Stimulated activated naive CD8-positive, alpha-beta T cell treated with anti-CD3 and anti-CD28 coated beads, Interleukin-15, amount 100 ng/mL, for 72 hours (primary cell): ENCODE measurements at regions not wholly inside any gene's neighbourhood (a gene's known extent, or its start where the extent isn't known, plus 50 kb on each side); places are given as distances from the start of the nearest gene placed in this dataset.

Source experiments
- ATAC-seq: fragments of 150-1000 bp; cut with Tn5 transposase; 2 replicates; pipeline ENCODE4 v1.10.0; 2021; ENCODE audit warnings: mild to moderate bottlenecking, moderate library complexity
- DNase-seq, 2 donors: peaks; one replicate each; pipeline ENCODE4 v3.0.0; 2021 to 2022
- H3K27ac Mint-ChIP-seq, 2 donors: one replicate each; pipeline ENCODE4 v1.8.0; 2022; ENCODE audit warnings: mild to moderate bottlenecking in 2 of 2, mixed read lengths in 2 of 2, moderate library complexity in 2 of 2
- H3K27me3 Mint-ChIP-seq: one replicate; pipeline ENCODE4 v1.8.0; 2022; ENCODE audit warnings: mixed read lengths
- H3K4me1 Mint-ChIP-seq: one replicate; pipeline ENCODE4 v1.8.0; 2022; ENCODE audit warnings: mild to moderate bottlenecking, mixed read lengths
- H3K4me3 Mint-ChIP-seq, 2 donors: one replicate each; pipeline ENCODE4 v1.8.0; 2022; ENCODE audit warnings: mild to moderate bottlenecking in 2 of 2, mixed read lengths in 2 of 2, moderate library complexity in 1 of 2
- H3K9me3 Mint-ChIP-seq, 2 donors: one replicate each; pipeline ENCODE4 v1.8.0; 2022; ENCODE audit warnings: mixed read lengths in 2 of 2

DNA sequence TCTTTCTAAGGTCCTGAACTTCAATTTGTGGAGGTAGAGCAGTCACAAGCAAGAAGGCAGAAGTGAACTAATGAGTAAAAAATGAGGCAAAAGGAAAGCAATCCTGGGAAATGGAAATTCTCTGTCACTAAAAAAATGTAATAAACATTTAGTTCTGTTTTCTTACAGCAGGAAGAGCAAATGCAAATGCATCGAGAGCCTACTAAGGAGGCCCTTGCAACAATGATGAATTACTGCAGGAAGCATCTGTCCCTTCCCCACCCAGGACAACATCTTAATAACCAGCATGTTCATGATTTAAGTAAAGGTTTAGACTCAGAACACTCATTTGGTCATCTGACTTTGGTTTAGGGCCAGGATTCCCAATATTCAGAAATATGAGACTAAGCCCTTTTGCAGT is 341.4 kb upstream of the NOCT start:
- ATAC-seq (no peak), DNase-seq (no peak)
- H3K4me1 Mint-ChIP-seq = no peaks in the 10 kb centered on the region
- H3K9me3 Mint-ChIP-seq = no peaks in the 10 kb centered on the region
- no peaks in the 10 kb centered on the region for H3K27me3 Mint-ChIP-seq
- no peak overlapping the region for H3K4me3 Mint-ChIP-seq
- no peak overlapping the region for H3K27ac Mint-ChIP-seq

DNA sequence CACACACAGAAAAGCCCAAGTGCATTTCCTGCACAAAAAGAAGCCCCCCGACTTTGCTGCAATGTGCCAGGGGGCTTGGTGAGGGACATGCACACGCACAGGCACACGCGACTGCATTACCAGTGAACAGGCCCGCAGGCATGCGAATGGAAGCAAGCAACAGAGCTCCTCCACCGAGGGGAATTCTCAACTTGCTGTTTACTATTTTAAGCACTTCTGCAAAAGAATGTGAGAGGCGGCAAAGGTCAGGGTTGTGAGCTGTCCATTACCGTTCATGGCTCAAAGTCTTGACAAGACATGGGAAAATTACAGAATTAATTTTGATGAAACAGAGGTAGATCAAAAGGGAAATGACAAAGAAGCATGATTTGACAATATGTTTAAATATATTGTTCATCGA is 342.5 kb upstream of the NOCT start:
- DNase-seq (no peak), ATAC-seq (no peak)
- H3K4me1 Mint-ChIP-seq = no peaks in the 10 kb centered on the region
- no peak overlapping the region for H3K4me3 Mint-ChIP-seq
- no peak overlapping the region for H3K27ac Mint-ChIP-seq
- H3K9me3 Mint-ChIP-seq = no peaks in the 10 kb centered on the region
- no peaks in the 10 kb centered on the region for H3K27me3 Mint-ChIP-seq

DNA sequence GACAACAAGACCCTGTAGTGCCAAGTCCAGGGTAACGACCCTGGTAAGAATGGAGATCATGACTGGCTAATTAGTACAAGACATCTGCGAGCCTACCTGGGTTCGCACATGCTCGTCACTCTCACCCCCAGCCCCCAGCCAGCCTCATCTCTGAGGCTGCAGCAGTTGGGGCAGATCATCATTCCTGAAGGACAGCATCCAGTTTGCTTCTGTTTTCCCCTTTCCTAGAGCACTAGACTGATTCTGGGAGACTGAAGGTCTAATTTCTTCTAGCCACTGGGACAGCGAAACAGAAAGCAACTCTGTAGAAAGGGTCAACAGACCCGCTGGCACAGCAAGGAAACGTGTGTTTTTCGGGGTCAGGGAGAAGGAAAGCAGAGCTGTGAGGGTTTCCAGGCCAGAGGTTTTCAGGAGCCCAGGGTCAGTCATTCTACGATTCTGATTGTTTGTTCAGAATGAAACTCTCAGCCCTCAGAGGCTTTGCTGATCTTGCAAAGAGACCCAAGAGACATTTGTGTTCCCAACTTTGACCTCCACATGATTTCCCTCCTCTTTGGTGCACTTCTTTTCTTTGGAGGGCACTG is 343.1 kb upstream of the NOCT start:
- no peak for ATAC-seq

DNA sequence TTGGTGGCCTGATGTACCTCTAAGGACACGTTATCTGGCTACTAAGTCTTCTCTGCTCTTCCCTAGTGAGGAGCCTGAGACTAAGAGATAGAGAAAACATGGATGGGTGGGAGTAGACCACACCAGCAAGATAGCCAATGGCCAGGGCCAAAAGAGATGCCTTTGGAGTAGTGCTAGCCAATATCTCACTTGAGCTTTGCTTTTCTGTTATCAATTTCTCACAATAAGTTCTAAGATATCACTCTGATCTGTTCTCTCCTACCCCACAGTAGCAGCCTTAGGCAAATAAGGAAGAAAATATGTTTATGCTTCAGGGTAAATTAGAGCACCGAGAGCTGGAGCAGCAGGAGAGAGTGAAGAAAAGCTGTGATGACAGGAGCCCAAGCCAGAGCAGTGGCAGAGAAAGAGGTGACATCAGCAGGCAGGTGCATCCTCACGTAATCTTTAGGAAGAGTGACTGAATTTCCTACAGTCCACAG is 343.9 kb upstream of the NOCT start:
- DNase-seq (no peak), ATAC-seq (no peak)
- Mint-ChIP-seq H3K27ac (no peak overlapping the region), H3K27me3 (no peaks in the 10 kb centered on the region), H3K4me1 (no peaks in the 10 kb centered on the region), H3K9me3 (no peaks in the 10 kb centered on the region), H3K4me3 (no peak overlapping the region)

More for the DNA sequence above, 343.1 kb upstream of the NOCT start:
- no peak for DNase-seq
- H3K27ac Mint-ChIP-seq = no peak overlapping the region
- H3K4me1 Mint-ChIP-seq = no peaks in the 10 kb centered on the region
- H3K9me3 Mint-ChIP-seq = no peaks in the 10 kb centered on the region
- no peak overlapping the region for H3K4me3 Mint-ChIP-seq
- no peaks in the 10 kb centered on the region for H3K27me3 Mint-ChIP-seq

DNA sequence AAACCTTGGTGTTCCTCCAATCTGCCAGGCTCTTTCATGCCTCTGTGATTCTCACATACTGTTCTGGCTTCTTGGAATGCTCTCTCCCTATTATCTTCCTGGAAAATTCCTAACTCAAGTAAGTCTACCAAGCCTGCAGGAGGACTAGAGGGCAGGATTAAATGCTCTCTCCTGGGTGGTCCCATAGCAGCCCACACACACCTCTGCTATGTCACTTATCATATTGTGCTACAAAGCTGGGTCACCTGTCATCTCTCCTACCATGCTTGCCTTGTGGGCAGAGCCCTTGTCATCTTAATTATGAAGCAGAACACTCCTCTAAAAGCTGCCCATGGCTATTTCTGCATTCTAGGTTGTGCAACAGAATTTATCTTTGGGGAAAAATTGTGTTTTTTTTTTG is 344.5 kb upstream of the NOCT start:
- DNase-seq (no peak), ATAC-seq (peak; percentile 33)
- Mint-ChIP-seq H3K4me1 (no peaks in the 10 kb centered on the region), H3K27me3 (no peaks in the 10 kb centered on the region), H3K4me3 (no peak overlapping the region), H3K27ac (no peak overlapping the region), H3K9me3 (no peaks in the 10 kb centered on the region)

DNA sequence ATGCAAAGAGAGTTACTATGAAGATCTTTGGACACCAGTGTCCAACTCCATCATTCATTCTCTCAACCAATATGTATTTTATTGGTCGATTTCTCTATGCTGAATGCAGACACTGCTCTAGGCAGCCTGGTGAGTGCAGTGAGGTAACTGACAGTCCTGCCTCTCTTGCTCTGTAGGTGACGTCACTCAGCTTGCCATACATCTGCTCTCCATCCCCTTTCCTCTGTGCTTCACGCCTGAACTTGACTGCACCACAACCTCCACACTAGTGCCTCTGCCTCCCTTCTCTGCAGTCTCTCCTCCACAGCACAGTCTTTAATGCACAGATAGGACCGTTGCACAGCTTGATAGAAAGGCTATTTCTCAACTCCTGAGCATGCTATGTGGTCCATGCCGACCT is 344.9 kb upstream of the NOCT start:
- Mint-ChIP-seq H3K4me3 (no peak overlapping the region), H3K4me1 (no peaks in the 10 kb centered on the region), H3K9me3 (no peaks in the 10 kb centered on the region), H3K27me3 (no peaks in the 10 kb centered on the region), H3K27ac (no peak overlapping the region)
- DNase-seq (no peak), ATAC-seq (peak; percentile 26)

DNA sequence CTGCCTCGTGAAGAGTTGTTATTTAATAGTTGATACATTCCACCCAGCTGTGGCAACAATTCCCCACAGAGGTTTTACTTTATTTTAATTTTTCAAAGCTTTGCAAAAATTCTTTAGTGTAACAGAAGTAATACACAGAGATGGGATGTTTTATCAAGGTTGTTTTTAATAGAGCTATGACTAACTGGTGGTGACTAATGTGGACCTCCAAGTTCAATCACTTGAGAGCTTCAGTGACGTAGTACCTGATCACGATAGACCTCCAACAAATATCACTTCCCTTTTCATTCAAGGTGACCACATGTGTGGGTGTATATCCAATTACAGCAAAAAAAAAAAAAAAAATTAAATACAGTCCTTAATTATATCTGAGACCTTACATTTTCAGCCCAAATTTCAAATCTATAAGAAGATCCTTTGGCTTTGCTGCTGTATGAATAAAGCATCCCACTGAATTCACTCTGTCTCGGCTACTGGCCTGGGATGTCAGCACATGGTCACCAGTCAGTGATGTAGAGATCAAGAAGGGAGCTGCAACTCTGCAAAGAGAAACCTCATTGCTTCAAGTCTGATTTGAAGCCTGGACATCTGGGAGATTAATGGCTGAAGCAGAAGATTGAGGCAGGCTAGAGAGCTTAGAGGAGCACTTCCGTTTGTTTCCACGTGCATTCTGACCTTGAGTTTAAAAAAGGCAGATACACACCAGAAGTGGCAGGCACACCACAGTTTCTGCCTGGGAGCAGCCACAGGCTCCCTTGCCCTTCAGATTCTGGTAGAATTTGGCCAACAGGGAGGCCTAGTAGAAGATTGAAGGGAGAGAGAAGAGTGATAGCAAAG is 345.9 kb upstream of the NOCT start:
- DNase-seq = no peak
- Mint-ChIP-seq H3K4me1 (no peaks in the 10 kb centered on the region), H3K9me3 (no peaks in the 10 kb centered on the region), H3K4me3 (no peak overlapping the region), H3K27me3 (no peaks in the 10 kb centered on the region), H3K27ac (no peak overlapping the region)
- no peak for ATAC-seq

DNA sequence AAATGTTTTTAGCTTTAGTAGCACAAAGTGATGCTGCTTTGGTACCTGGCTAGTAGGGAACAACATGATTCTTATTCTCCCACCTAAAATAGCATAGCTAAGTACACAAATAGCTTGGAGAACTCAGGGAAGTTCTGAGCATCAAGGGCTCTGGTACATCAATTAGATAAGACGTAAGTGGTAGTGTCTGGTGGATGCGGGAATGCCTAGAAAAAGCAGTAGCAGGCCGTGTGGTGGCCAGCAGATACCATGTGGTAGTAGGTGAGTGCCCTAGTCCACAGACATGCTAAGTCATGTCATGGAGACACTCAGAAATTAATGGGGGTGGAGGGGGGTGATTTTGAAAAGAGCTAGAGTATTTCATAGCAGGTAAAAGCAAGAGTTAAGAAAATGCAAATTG is 347.3 kb upstream of the NOCT start:
- H3K4me3 Mint-ChIP-seq = no peak overlapping the region
- no peak for ATAC-seq
- no peaks in the 10 kb centered on the region for H3K9me3 Mint-ChIP-seq
- no peaks in the 10 kb centered on the region for H3K27me3 Mint-ChIP-seq
- no peak for DNase-seq
- no peaks in the 10 kb centered on the region for H3K4me1 Mint-ChIP-seq
- no peak overlapping the region for H3K27ac Mint-ChIP-seq

DNA sequence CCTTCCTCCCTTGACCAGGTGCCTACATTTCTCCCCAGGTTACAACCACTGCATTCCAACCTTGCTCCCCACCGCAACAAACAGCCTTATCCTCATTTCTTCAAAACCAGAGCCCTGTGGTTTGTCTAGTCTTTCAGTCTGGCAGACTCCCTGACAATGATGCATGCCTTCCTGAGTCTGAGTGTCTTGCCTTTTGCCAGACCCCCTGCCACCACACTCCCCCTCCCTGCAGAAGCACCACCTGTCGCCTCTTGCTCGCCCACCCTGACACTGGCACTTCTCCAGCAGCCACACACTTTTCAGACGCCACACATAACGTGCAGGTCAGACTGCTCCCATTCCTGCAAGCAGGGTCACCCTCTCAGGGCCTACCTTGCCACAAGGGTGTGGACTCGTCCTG is 349.2 kb upstream of the NOCT start:
- no peaks in the 10 kb centered on the region for H3K27me3 Mint-ChIP-seq
- H3K9me3 Mint-ChIP-seq = no peaks in the 10 kb centered on the region
- ATAC-seq (no peak), DNase-seq (no peak)
- H3K4me3 Mint-ChIP-seq = no peak overlapping the region
- H3K4me1 Mint-ChIP-seq = no peaks in the 10 kb centered on the region
- no peak overlapping the region for H3K27ac Mint-ChIP-seq

DNA sequence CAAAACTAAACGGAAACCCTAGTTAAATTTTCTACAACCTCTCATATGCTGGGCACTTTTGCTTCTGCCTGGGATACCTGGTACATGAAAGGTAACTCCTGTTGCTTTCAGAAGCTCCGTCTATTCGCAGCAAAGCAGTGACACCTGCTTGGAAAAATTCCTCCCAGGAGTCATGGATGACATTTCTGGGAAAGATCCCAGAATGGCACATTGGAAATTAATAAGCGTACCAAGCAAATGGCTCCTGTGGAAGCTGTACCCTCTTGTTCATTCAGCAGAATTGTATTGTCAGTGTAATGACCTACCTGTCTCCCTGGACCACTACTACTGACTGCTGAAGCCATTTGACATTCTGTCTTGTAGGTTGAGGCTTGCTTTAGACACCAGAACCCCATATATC is 349.7 kb upstream of the NOCT start:
- no peaks in the 10 kb centered on the region for H3K27me3 Mint-ChIP-seq
- H3K27ac Mint-ChIP-seq = no peak overlapping the region
- H3K9me3 Mint-ChIP-seq = no peaks in the 10 kb centered on the region
- H3K4me1 Mint-ChIP-seq = no peaks in the 10 kb centered on the region
- no peak overlapping the region for H3K4me3 Mint-ChIP-seq
- no peak for DNase-seq
- ATAC-seq = no peak

DNA sequence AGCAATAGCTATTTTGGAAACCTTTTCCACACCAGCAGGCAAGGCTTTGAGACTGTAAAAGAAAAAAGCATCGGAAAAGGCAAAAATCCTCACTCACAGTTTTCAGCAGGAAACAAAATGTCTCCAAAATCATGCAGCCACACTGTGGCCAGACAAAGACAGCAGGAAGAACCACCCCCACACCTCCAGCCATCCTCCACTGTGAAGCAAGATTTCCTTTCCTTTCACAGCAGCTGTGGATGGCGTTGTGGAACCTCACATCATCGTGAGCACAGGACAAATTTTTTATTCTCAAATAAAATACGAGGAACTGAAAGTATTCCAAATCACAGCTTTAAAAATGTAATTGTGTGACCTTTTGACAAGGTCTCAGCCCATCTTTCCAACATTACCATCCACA is 351.7 kb upstream of the NOCT start:
- H3K4me3 Mint-ChIP-seq = no peak overlapping the region
- H3K27me3 Mint-ChIP-seq = peaks cover 7% of the 10 kb centered on the region
- no peak overlapping the region for H3K27ac Mint-ChIP-seq
- DNase-seq = no peak
- no peaks in the 10 kb centered on the region for H3K4me1 Mint-ChIP-seq
- no peaks in the 10 kb centered on the region for H3K9me3 Mint-ChIP-seq
- no peak for ATAC-seq

DNA sequence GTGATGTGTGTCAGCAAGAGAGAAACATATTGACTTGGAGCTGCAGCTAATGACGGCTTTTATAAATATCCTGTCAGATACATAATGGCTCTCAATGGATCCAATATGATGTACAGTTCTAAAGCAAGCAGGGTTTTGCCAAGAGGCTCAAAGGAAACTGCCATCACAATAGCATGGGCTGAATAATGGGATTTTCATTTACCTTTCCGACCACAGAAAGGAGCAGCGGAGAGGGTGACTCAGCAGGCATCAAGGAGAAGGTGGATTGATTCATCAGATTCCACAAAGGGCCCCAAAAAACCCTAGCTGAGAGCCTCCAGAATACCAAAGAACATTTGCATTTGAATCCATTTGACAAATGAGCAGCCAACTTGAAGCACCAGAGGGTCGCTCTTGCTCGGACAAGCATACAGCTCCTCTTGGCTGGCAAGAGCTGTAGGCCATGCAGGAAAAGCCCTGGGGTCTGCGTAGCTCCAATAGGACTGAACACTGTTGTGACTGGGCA is 355.7 kb upstream of the NOCT start:
- Mint-ChIP-seq H3K4me1 (no peaks in the 10 kb centered on the region), H3K27me3 (peaks cover 15% of the 10 kb centered on the region)

DNA sequence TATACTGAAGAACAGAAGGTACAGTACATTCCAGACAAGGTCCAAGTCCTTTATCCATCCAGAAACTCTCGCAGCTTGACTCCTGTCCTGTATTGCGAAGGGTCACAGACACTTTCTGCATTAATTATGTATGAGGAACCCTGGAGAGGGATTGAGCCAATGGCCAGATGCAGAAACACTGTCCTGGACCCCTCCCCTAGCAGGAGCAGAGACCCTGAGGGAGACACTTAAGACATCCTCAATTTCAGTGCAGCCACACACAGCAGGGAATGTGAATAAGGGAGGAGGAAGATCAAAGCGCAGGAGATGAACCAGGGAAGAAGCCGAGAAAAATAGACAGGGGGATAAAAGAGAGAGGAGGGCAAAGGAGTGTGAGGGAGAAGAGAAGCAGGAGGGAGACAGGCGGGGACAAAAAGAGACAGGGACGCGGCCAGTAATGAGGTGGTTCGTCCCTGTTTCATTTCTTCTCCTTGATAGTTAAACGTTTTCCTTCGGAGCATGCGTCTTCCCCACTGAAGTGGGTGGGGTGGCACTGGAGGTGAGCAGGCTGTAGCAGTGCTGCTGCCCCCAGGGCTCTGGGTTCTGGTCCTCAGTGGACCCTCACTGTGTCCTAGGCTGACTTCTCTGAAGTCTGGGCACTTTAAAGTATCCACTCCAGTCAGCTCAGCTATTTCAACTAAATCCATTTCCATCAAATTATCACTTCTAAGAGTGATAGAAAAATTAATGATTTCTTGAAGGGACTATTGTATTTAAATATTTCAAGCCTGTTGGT is 356.4 kb upstream of the NOCT start:
- DNase-seq (no peak), ATAC-seq (no peak)
- Mint-ChIP-seq H3K27me3 (peaks cover 15% of the 10 kb centered on the region), H3K4me1 (no peaks in the 10 kb centered on the region), H3K4me3 (no peak overlapping the region), H3K27ac (no peak overlapping the region), H3K9me3 (peaks cover 0 to 4% of the 10 kb centered on the region in 2 donors)

More for the DNA sequence above, 355.7 kb upstream of the NOCT start:
- DNase-seq = no peak
- Mint-ChIP-seq H3K27ac (no peak overlapping the region), H3K4me3 (no peak overlapping the region), H3K9me3 (peaks cover 0 to 4% of the 10 kb centered on the region in 2 donors)
- ATAC-seq = no peak

DNA sequence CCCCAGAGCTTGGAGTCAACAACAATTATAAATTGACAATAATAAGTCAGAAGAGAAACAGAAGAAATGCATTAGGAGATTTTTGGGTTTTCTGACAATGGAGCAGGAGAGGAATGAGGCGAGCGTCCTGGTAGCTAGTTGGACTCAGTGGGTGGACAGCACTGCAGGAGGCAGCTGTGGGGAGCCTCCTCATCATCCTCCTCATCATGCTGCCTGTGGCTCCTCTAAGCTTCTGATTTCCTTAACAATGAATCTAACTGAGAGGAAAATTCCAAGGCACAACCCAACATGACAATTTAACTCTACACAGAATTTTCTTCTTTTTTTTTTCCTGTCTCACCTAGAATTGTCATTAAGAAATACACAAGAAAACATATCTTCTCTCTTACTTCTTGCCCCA is 357.1 kb upstream of the NOCT start:
- H3K4me1 Mint-ChIP-seq = no peaks in the 10 kb centered on the region
- no peak overlapping the region for H3K27ac Mint-ChIP-seq
- peaks cover 15% of the 10 kb centered on the region for H3K27me3 Mint-ChIP-seq
- no peak for ATAC-seq
- no peak for DNase-seq
- peaks cover 0 to 4% of the 10 kb centered on the region in 2 donors for H3K9me3 Mint-ChIP-seq
- H3K4me3 Mint-ChIP-seq = no peak overlapping the region

DNA sequence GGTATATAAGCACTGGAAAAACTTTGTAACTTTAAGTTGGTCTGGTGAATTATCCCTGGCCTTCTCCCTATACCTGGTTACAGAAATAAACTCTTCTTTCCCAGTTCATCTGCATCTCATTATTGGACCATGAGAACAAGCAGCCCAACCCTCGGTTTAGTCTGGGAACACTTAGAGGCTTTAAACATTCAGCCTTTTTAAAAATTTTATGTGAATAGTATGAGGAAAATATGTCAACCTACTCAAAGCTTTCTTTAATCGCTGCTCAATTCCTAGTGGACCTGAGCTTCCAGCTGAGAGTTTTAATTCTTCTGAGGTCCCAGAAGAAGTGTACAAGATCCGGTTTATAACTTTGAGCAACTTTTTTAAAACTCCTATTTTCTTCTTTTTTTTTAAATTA is 358.6 kb upstream of the NOCT start:
- peaks cover 15% of the 10 kb centered on the region for H3K27me3 Mint-ChIP-seq
- peaks cover 0 to 4% of the 10 kb centered on the region in 2 donors for H3K9me3 Mint-ChIP-seq
- ATAC-seq = no peak
- DNase-seq = no peak
- no peak overlapping the region for H3K4me3 Mint-ChIP-seq
- no peaks in the 10 kb centered on the region for H3K4me1 Mint-ChIP-seq
- no peak overlapping the region for H3K27ac Mint-ChIP-seq

DNA sequence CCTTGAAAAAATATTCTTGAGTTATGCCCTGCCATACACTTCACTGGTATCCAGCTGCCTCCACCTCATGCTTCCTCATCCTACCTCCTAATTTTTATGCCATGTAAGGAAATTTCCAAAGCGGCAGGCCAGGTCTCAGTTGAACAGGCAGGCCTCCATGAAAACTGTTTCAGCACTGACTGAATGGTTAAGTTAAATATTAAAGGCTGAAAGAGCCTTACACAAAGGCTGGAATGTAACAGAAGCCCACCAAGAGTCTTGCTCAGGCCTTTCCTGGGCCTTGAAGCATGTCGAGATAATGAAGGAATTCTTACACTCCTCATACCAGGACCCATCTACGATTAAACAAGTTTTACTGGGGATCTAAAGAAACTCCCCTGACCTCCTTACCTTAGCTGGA is 359.6 kb upstream of the NOCT start:
- DNase-seq (no peak), ATAC-seq (no peak)
- Mint-ChIP-seq H3K27me3 (peaks cover 15% of the 10 kb centered on the region), H3K27ac (no peak overlapping the region), H3K9me3 (peaks cover 0 to 4% of the 10 kb centered on the region in 2 donors), H3K4me1 (no peaks in the 10 kb centered on the region), H3K4me3 (no peak overlapping the region)
